ENCODE measurements at regions not wholly inside any gene's neighbourhood (a gene's known extent, or its start where the extent isn't known, plus 50 kb on each side); places are given as distances from the start of the nearest gene placed in this dataset.

- TF ChIP-seq POLR2A (IDR thresholded peaks at IDR 0.05) (no peak), CTCF (IDR thresholded peaks at IDR 0.05) (no peak), EP300 (IDR thresholded peaks at IDR 0.05) (no peak)
Measured at GRCh38 chr16:73506568-73507056, 458.7 kb upstream of the ZFHX3 start.

Measured in tibial nerve (tissue), 4 donors.